H9 (cell line): ENCODE measurements at regions not wholly inside any gene's neighbourhood (a gene's known extent, or its start where the extent isn't known, plus 50 kb on each side); places are given as distances from the start of the nearest gene placed in this dataset.

Source experiments
- DNase-seq: peaks from one replicate; pipeline ENCODE4 v3.0.0-alpha.2; 2017
- H2AFZ ChIP-seq: one replicate; pipeline ENCODE4 v1.6.1; 2013; ENCODE audit warnings: mild to moderate bottlenecking, low read length, control low read depth, moderate library complexity
- H2AK5ac ChIP-seq: 2 replicates; pipeline ENCODE4 v1.6.1; 2013; ENCODE audit warnings: low read length, control low read depth, mixed read lengths; ENCODE audit not compliant: insufficient read length
- H2BK120ac ChIP-seq: one replicate; pipeline ENCODE4 v1.6.1; 2013; ENCODE audit warnings: low read depth, mild to moderate bottlenecking, low read length, control low read depth, inconsistent platforms; ENCODE audit not compliant: poor library complexity, severe bottlenecking
- H2BK12ac ChIP-seq: 2 replicates; pipeline ENCODE4 v1.6.1; 2013; ENCODE audit warnings: low read length, control low read depth, mixed read lengths, low read depth; ENCODE audit not compliant: insufficient read length
- H2BK15ac ChIP-seq: 2 replicates; pipeline ENCODE4 v1.6.1; 2013; ENCODE audit warnings: low read depth, low read length, control low read depth
- H2BK20ac ChIP-seq: one replicate; pipeline ENCODE4 v1.6.1; 2013; ENCODE audit warnings: low read depth, mild to moderate bottlenecking, low read length, control low read depth, inconsistent platforms; ENCODE audit not compliant: poor library complexity, severe bottlenecking
- H2BK5ac ChIP-seq: 2 replicates; pipeline ENCODE4 v1.6.1; 2013; ENCODE audit warnings: low read length, control low read depth, mixed read lengths; ENCODE audit not compliant: insufficient read length
- H3K14ac ChIP-seq: 2 replicates; pipeline ENCODE4 v1.6.1; 2013; ENCODE audit warnings: low read length, control low read depth; ENCODE audit not compliant: insufficient read depth
- H3K18ac ChIP-seq: 2 replicates; pipeline ENCODE4 v1.6.1; 2013; ENCODE audit warnings: low read depth, mild to moderate bottlenecking, mixed read lengths, low read length, control low read depth; ENCODE audit not compliant: insufficient read length
- H3K23ac ChIP-seq: 2 replicates; pipeline ENCODE4 v1.6.1; 2013; ENCODE audit warnings: low read length, control low read depth, mixed read lengths, low read depth; ENCODE audit not compliant: insufficient read length
- H3K23me2 ChIP-seq: 2 replicates; pipeline ENCODE4 v1.6.1; 2013; ENCODE audit warnings: low read depth, mild to moderate bottlenecking, mixed read lengths, low read length, control low read depth; ENCODE audit not compliant: insufficient read length, poor library complexity, severe bottlenecking
- H3K27ac ChIP-seq: 2 replicates; pipeline ENCODE4 v1.5.1; 2013; ENCODE audit warnings: low read length, control low read depth, mixed read lengths, low read depth; ENCODE audit not compliant: insufficient read length
- H3K27me3 ChIP-seq: 2 replicates; pipeline ENCODE4 v1.6.1; 2013; ENCODE audit warnings: low read length, control low read depth, inconsistent platforms; ENCODE audit not compliant: insufficient read depth
- H3K4ac ChIP-seq: 2 replicates; pipeline ENCODE4 v1.6.1; 2013; ENCODE audit warnings: low read depth, mild to moderate bottlenecking, control low read depth, inconsistent platforms, low read length, moderate library complexity
- H3K4me1 ChIP-seq: 2 replicates; pipeline ENCODE4 v1.6.1; 2013; ENCODE audit warnings: low read length, control low read depth, inconsistent platforms; ENCODE audit not compliant: insufficient read depth
- H3K4me2 ChIP-seq: 2 replicates; pipeline ENCODE4 v1.6.1; 2013; ENCODE audit warnings: low read length, control low read depth, mixed read lengths; ENCODE audit not compliant: insufficient read length, insufficient read depth
- H3K56ac ChIP-seq: 2 replicates; pipeline ENCODE4 v1.6.1; 2013; ENCODE audit warnings: low read depth, mild to moderate bottlenecking, mixed read lengths, low read length, control low read depth; ENCODE audit not compliant: insufficient read length
- H3K79me1 ChIP-seq: 2 replicates; pipeline ENCODE4 v1.6.1; 2013; ENCODE audit warnings: low read depth, mild to moderate bottlenecking, moderate library complexity, low read length, control low read depth, inconsistent platforms; ENCODE audit not compliant: insufficient read depth, poor library complexity, severe bottlenecking
- H3K79me2 ChIP-seq: 2 replicates; pipeline ENCODE4 v1.6.1; 2013; ENCODE audit warnings: low read length, control low read depth, inconsistent platforms; ENCODE audit not compliant: insufficient read depth
- H3K9ac ChIP-seq: 2 replicates; pipeline ENCODE4 v1.6.1; 2013; ENCODE audit warnings: low read length, control low read depth, mixed read lengths; ENCODE audit not compliant: insufficient read length; ENCODE audit errors: extremely low read depth
- H3K9me3 ChIP-seq: one replicate; pipeline ENCODE4 v1.6.1; 2013; ENCODE audit warnings: low read depth, low read length, inconsistent platforms; ENCODE audit not compliant: control insufficient read depth
- H3T11ph ChIP-seq: one replicate; pipeline ENCODE4 v1.6.1; 2013; ENCODE audit warnings: mild to moderate bottlenecking, low read length, control low read depth, inconsistent platforms
- H4K20me1 ChIP-seq: one replicate; pipeline ENCODE4 v1.6.1; 2013; ENCODE audit not compliant: control insufficient read depth, insufficient read length, insufficient read depth
- H4K5ac ChIP-seq: 2 replicates; pipeline ENCODE4 v1.6.1; 2013; ENCODE audit warnings: low read depth, mild to moderate bottlenecking, mixed read lengths, low read length, control low read depth; ENCODE audit not compliant: insufficient read length
- H4K8ac ChIP-seq: replicated peaks from 2 replicates; pipeline ENCODE4 v1.6.1; 2013; ENCODE audit warnings: low read length, control low read depth, mixed read lengths, low read depth; ENCODE audit not compliant: insufficient read length
- H4K91ac ChIP-seq: 2 replicates; pipeline ENCODE4 v1.6.1; 2013; ENCODE audit warnings: low read depth, mild to moderate bottlenecking, moderate library complexity, mixed read lengths, low read length, control low read depth; ENCODE audit not compliant: insufficient read length
- H3K27ac Mint-ChIP-seq, 3 experiments: 2 replicates in 2 of 3; 3 replicates in 1 of 3; pipeline ENCODE4 v1.8.0; 2020 to 2021; ENCODE audit warnings: mixed read lengths in 3 of 3, mild to moderate bottlenecking in 1 of 3, moderate library complexity in 1 of 3
- H3K27me3 Mint-ChIP-seq: 2 replicates; pipeline ENCODE4 v1.8.0; 2021; ENCODE audit warnings: low read depth, mild to moderate bottlenecking, moderate library complexity, mixed read lengths
- H3K36me3 Mint-ChIP-seq, 3 experiments: 2 replicates in 2 of 3; 3 replicates in 1 of 3; pipeline ENCODE4 v1.8.0; 2020 to 2021; ENCODE audit warnings: low read depth in 3 of 3, mixed read lengths in 3 of 3; ENCODE audit not compliant: insufficient read depth in 1 of 3
- H3K4me1 Mint-ChIP-seq, 2 experiments: 2 replicates each; pipeline ENCODE4 v1.8.0; 2020; ENCODE audit warnings: mixed read lengths in 2 of 2
- H3K4me3 Mint-ChIP-seq, 2 experiments: 2 replicates in 1 of 2; 3 replicates in 1 of 2; pipeline ENCODE4 v1.8.0; 2020 to 2021; ENCODE audit warnings: mild to moderate bottlenecking in 2 of 2, mixed read lengths in 2 of 2, moderate library complexity in 1 of 2
- H3K9me3 Mint-ChIP-seq, 2 experiments: 2 replicates in 1 of 2; 3 replicates in 1 of 2; pipeline ENCODE4 v1.8.0; 2020; ENCODE audit warnings: mild to moderate bottlenecking in 2 of 2, mixed read lengths in 2 of 2, moderate library complexity in 1 of 2
- WGBS: extraction: QIAGEN DNeasy Blood & Tissue Kit; methylation state at CpG from one replicate; pipeline ENCODE4 v1.1.7; 2013; ENCODE audit warnings: missing lambda C conversion rate, low lambda C conversion rate, mixed read lengths; ENCODE audit not compliant: insufficient read length; ENCODE audit errors: extremely low coverage; 5-methylcytosine and 5-hydroxymethylcytosine counted together
- TF ChIP-seq, protein P1 (sequence below): fragments of 200-600 bp; sonication (generic); conservative IDR thresholded peaks from 3 replicates; pipeline ENCODE4 v1.8.0; 2021; ENCODE audit warnings: antibody characterized with exemption, mild to moderate bottlenecking

DNA sequence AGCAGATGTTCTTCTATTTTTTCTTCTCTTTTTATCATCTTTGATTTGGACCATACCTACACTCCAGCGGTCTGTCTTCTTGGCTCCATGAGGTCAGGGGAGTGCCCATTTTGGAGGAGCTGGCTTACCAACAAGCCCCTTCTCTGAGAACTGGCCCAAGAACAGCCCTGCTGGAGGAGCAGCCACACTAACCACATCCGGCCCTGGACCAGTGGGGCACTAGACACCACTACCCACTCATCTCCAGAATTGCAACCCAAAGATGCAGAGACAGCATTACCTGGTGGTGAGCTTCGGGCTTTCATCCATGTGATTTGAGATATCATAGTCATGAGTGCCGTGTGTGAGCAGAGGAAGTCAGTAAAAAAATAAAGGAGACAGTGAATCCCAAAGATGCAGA is 599.4 kb upstream of the CDH4 start:
- TF ChIP-seq, protein P1, sequence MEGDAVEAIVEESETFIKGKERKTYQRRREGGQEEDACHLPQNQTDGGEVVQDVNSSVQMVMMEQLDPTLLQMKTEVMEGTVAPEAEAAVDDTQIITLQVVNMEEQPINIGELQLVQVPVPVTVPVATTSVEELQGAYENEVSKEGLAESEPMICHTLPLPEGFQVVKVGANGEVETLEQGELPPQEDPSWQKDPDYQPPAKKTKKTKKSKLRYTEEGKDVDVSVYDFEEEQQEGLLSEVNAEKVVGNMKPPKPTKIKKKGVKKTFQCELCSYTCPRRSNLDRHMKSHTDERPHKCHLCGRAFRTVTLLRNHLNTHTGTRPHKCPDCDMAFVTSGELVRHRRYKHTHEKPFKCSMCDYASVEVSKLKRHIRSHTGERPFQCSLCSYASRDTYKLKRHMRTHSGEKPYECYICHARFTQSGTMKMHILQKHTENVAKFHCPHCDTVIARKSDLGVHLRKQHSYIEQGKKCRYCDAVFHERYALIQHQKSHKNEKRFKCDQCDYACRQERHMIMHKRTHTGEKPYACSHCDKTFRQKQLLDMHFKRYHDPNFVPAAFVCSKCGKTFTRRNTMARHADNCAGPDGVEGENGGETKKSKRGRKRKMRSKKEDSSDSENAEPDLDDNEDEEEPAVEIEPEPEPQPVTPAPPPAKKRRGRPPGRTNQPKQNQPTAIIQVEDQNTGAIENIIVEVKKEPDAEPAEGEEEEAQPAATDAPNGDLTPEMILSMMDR = no peak
- H3K9me3 Mint-ChIP-seq = peaks cover 17 to 22% of the 10 kb centered on the region in 2 experiments

More for the DNA sequence above, 599.4 kb upstream of the CDH4 start:
- no peak overlapping the region for H2AFZ ChIP-seq
- no peak overlapping the region for H4K91ac ChIP-seq
- no peak overlapping the region for H3K23ac ChIP-seq
- H3T11ph ChIP-seq = no peak overlapping the region
- H2BK12ac ChIP-seq = no peak overlapping the region
- H3K4me2 ChIP-seq = no peak overlapping the region
- no peak overlapping the region for H2BK15ac ChIP-seq
- H3K27ac ChIP-seq = no peak overlapping the region
- no peaks in the 10 kb centered on the region for H3K4me1 ChIP-seq
- H3K9ac ChIP-seq = no peak overlapping the region
- no peak overlapping the region for H2BK20ac ChIP-seq
- no peaks in the 10 kb centered on the region for H3K79me1 ChIP-seq
- H3K27me3 ChIP-seq = no peaks in the 10 kb centered on the region
- H3K56ac ChIP-seq = no peak overlapping the region
- H2BK120ac ChIP-seq = no peak overlapping the region
- no peak overlapping the region for H3K18ac ChIP-seq
- peaks cover 7 to 19% (median 9%) of the 10 kb centered on the region in 3 experiments; a peak in 5 of 7 replicates for H3K36me3 Mint-ChIP-seq
- DNase-seq = no peak
- WGBS = no CpG with 5 or more reads among the region's 4 CpGs
- no peak overlapping the region; a peak in 1 of 7 replicates for H3K27ac Mint-ChIP-seq
- H2BK5ac ChIP-seq = no peak overlapping the region
- H2AK5ac ChIP-seq = no peak overlapping the region
- no peak overlapping the region for H4K5ac ChIP-seq
- no peak overlapping the region for H3K14ac ChIP-seq
- H3K79me2 ChIP-seq = no peaks in the 10 kb centered on the region
- no peak overlapping the region for H3K4me3 Mint-ChIP-seq
- H3K27me3 Mint-ChIP-seq = peaks cover 6% of the 10 kb centered on the region
- H4K20me1 ChIP-seq = no peaks in the 10 kb centered on the region
- no peaks in the 10 kb centered on the region for H3K23me2 ChIP-seq
- no peaks in the 10 kb centered on the region for H3K9me3 ChIP-seq
- no peak overlapping the region for H3K4ac ChIP-seq
- no peak overlapping the region for H4K8ac ChIP-seq
- peaks cover 6 to 9% of the 10 kb centered on the region in 2 experiments for H3K4me1 Mint-ChIP-seq
